Uterus (tissue), 3 donors: ENCODE measurements at regions not wholly inside any gene's neighbourhood (a gene's known extent, or its start where the extent isn't known, plus 50 kb on each side); places are given as distances from the start of the nearest gene placed in this dataset.

Source experiments
- DNase-seq, 2 donors: peaks; one replicate each; pipeline ENCODE4 v3.0.0-alpha.2; 2019 to 2020
- H3K27ac ChIP-seq, 2 donors: fragments of 200-600 bp; sonication (generic); 1 replicate in 1 of 2; 2 replicates in 1 of 2; pipeline ENCODE4 v1.5.1; 2016 to 2018
- H3K27me3 ChIP-seq, 2 donors: fragments of 200-600 bp; sonication (generic); one replicate each; pipeline ENCODE4 v1.5.1; 2018 to 2019; ENCODE audit warnings: control low read depth in 1 of 2
- H3K36me3 ChIP-seq, 2 donors: fragments of 200-600 bp; sonication (generic); one replicate each; pipeline ENCODE4 v1.5.1; 2019; ENCODE audit warnings: control low read depth in 1 of 2
- H3K4me1 ChIP-seq, 2 donors: fragments of 200-600 bp; sonication (generic); one replicate each; pipeline ENCODE4 v1.5.1; 2018 to 2019; ENCODE audit warnings: control low read depth in 1 of 2
- H3K4me3 ChIP-seq, 2 donors: fragments of 200-600 bp; sonication (generic); 1 replicate in 1 of 2; 2 replicates in 1 of 2; pipeline ENCODE4 v1.5.1; 2018 to 2019; ENCODE audit warnings: mild to moderate bottlenecking in 1 of 2
- H3K9me3 ChIP-seq, 2 donors: fragments of 200-600 bp; sonication (generic); one replicate each; pipeline ENCODE4 v1.5.1; 2019; ENCODE audit warnings: control low read depth in 1 of 2
- POLR2A ChIP-seq, 2 donors: fragments of 450-650 bp; IDR thresholded peaks; one replicate each; pipeline ENCODE4 v1.6.1; 2016; ENCODE audit warnings: antibody characterized with exemption in 2 of 2, mild to moderate bottlenecking in 1 of 2, moderate library complexity in 1 of 2
- intact Hi-C: fragments of 100-400 bp; cut with DNase I; formaldehyde crosslinking; loops from one replicate; pipeline ENCODE4 v1.15.1; 2023; ENCODE audit warnings: low total_unique reads
- TF ChIP-seq, protein P1 (sequence below), 4 experiments: fragments of 200-600 bp in 2 of 4; fragments of 450-650 bp in 2 of 4; sonication (generic) in 2 of 4; IDR thresholded peaks; one replicate each; pipeline ENCODE4 v1.5.1; 2016 to 2019; ENCODE audit warnings: antibody characterized with exemption in 4 of 4, mild to moderate bottlenecking in 2 of 4, moderate library complexity in 1 of 4
- donor health status: DM: yes; HTN: yes; CAD: no.

DNA sequence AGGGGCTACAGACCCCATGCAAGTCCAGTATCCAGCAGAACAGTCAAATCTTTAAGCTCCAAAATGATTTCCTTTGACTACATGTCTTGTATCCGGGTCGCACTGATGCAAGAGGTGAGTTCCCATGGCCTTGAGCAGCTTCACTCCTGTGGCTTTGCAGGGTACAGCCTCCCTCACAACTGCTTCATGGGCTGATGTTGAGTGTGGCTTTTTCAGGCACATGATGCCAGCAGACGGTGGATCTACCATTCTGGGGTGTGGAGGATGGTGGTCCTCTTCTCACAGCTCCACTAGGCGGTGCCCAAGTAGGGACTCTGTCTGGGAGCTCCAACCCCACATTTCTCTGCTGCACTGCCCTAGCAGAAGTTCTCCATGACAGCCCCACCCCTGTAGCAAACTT lies 208.4 kb downstream of the INSIG2 start:
- Histone ChIP-seq H3K27me3 (peaks cover 0 to 4% of the 10 kb centered on the region in 2 donors), H3K36me3 (no peaks in the 10 kb centered on the region), H3K4me1 (no peaks in the 10 kb centered on the region), H3K4me3 (no peak overlapping the region), H3K9me3 (no peaks in the 10 kb centered on the region), H3K27ac (no peak overlapping the region)
- no peak for TF ChIP-seq POLR2A (IDR thresholded peaks at IDR 0.05)
- TF ChIP-seq, protein P1, sequence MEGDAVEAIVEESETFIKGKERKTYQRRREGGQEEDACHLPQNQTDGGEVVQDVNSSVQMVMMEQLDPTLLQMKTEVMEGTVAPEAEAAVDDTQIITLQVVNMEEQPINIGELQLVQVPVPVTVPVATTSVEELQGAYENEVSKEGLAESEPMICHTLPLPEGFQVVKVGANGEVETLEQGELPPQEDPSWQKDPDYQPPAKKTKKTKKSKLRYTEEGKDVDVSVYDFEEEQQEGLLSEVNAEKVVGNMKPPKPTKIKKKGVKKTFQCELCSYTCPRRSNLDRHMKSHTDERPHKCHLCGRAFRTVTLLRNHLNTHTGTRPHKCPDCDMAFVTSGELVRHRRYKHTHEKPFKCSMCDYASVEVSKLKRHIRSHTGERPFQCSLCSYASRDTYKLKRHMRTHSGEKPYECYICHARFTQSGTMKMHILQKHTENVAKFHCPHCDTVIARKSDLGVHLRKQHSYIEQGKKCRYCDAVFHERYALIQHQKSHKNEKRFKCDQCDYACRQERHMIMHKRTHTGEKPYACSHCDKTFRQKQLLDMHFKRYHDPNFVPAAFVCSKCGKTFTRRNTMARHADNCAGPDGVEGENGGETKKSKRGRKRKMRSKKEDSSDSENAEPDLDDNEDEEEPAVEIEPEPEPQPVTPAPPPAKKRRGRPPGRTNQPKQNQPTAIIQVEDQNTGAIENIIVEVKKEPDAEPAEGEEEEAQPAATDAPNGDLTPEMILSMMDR (IDR thresholded peaks at IDR 0.05) = no peak
- DNase-seq = no peak
- intact Hi-C loops = no loop called here

DNA sequence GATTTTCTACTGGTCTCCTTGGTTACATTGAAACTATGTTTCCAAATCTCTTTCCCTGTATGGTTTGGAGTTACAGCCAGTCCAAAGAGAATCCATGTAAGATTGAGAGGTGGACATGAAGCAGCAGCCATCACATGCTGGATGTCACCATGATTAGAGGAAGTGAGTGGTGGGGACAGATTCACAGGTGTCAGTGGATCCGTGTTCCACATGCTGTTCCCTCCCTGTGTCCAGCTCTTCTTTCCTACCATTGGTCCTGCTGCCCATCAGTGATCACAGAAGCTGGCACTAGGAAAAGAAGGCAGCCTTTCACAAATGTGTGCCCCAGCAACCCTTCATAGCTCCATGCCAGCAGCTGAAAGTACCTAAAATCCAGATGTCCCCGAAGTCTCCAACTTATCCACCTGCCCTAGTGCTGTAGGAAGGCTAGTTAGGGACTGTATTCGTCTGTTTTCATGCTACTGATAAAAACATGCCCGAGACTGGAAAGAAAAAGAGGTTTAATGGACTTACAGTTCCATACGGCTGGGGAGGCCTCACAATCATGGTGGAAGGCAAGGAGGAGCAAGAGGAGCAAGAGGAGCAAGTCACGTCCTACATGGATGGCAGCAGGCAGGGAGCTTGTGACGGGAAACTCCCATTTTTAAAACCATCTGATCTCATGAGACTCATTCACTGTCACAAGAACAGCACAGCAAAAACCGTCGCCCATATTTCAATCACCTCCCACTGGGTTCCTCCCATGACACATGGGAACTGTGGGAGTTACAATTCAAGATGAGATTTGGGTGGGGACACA lies 207.5 kb downstream of the INSIG2 start:
- no peak for DNase-seq
- intact Hi-C loops = no loop called here
- H3K27me3 ChIP-seq = peaks cover 0 to 4% of the 10 kb centered on the region in 2 donors
- H3K4me3 ChIP-seq = no peak overlapping the region
- H3K27ac ChIP-seq = no peak overlapping the region
- no peaks in the 10 kb centered on the region for H3K36me3 ChIP-seq
- no peak for TF ChIP-seq POLR2A (IDR thresholded peaks at IDR 0.05)
- TF ChIP-seq, protein P1 (IDR thresholded peaks at IDR 0.05) = no peak
- no peaks in the 10 kb centered on the region for H3K4me1 ChIP-seq
- no peaks in the 10 kb centered on the region for H3K9me3 ChIP-seq

DNA sequence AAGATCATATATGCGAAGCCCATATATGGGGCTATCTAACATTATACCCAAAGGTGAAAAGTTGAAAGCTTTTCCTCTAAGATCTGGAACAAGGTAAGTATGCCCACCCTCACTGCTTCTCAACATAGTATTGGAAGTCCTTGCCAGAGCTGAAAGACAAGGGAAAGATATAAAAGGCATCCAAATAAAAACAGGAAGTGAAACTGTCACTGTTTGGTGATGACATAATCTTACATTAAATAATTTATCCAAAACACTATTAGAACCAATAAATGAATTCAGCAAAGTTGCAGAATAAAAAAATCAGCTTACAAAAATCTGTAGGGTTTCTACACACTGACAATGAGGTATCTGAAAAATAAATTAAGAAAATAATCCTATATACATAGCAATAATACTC lies 205.8 kb downstream of the INSIG2 start:
- intact Hi-C loops = no loop called here

DNA sequence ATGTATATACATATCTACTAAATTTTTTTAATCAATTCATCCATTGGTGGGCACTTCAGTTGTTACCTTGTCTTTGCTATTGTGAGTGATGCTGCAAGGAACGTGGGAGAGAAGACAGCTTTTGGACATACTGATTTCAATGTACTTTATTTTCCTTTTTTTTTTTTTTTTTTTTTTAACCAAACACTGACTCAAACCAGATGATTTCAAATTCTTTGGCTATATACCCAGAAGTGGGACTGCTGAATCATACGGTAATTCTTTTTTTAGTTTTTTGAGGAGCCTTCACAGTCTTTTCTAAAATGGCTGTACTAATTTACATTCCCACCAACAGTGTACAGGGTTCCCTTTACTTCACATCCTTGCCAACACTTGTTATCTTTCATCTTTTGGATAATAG lies 204.7 kb downstream of the INSIG2 start:
- H3K27ac ChIP-seq = no peak overlapping the region
- H3K4me3 ChIP-seq = no peak overlapping the region
- H3K4me1 ChIP-seq = no peaks in the 10 kb centered on the region
- peaks cover 0 to 4% of the 10 kb centered on the region in 2 donors for H3K27me3 ChIP-seq
- no peak for DNase-seq
- no peaks in the 10 kb centered on the region for H3K36me3 ChIP-seq
- H3K9me3 ChIP-seq = no peaks in the 10 kb centered on the region
- TF ChIP-seq POLR2A (IDR thresholded peaks at IDR 0.05) = no peak
- TF ChIP-seq, protein P1 (IDR thresholded peaks at IDR 0.05) = no peak
- intact Hi-C loops = no loop called here

More for the DNA sequence above, 205.8 kb downstream of the INSIG2 start:
- Histone ChIP-seq H3K4me3 (no peak overlapping the region), H3K4me1 (no peaks in the 10 kb centered on the region), H3K9me3 (no peaks in the 10 kb centered on the region), H3K27me3 (peaks cover 0 to 4% of the 10 kb centered on the region in 2 donors), H3K27ac (no peak overlapping the region), H3K36me3 (no peaks in the 10 kb centered on the region)
- TF ChIP-seq, protein P1 (IDR thresholded peaks at IDR 0.05) = no peak
- no peak for DNase-seq

DNA sequence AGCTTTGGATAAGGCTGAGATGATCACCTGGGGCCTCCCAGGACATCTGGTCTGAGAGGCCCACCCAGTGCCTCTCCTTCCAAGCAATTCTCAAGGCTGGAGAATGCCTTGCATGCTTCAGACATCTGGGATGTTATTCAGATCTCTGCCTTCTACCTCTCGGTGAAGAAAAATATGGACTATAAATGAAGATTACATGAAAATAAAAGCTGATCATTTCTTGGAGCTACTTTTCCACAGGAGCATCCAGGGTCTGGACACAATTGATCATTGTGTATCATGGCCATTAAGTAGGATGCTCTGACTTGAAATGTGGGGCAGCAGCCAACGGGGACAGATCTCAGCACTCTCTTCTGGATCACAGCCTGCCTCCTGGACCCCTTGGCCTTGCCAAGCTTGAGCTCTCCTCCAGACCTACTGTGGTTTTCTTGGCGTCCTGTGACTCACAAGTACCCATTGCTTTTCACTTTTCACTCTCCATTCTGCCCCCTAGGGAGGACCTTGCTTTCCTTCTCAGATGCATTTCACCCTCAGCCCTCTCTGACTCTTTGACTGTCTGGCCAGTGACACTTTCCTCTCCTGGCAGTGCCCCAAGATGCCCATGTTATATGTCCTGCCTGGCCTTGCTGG lies 203.1 kb downstream of the INSIG2 start:
- no peak overlapping the region for H3K4me3 ChIP-seq
- intact Hi-C loops = no loop called here
- DNase-seq = no peak
- H3K27me3 ChIP-seq = peaks cover 0 to 4% of the 10 kb centered on the region in 2 donors
- no peaks in the 10 kb centered on the region for H3K9me3 ChIP-seq
- TF ChIP-seq POLR2A (IDR thresholded peaks at IDR 0.05) = no peak
- TF ChIP-seq, protein P1 (IDR thresholded peaks at IDR 0.05) = no peak
- H3K27ac ChIP-seq = no peak overlapping the region
- H3K4me1 ChIP-seq = no peaks in the 10 kb centered on the region
- H3K36me3 ChIP-seq = no peaks in the 10 kb centered on the region
